NCI-H2107 (cell line): ENCODE measurements at regions not wholly inside any gene's neighbourhood (a gene's known extent, or its start where the extent isn't known, plus 50 kb on each side); places are given as distances from the start of the nearest gene placed in this dataset.
"Not testable (repeated sequence)": the region's sequence is repeated elsewhere in the genome, so short reads cannot be mapped to it uniquely, and the experiment has no call there.

Experiments used
- DNase-seq: peaks from one replicate; lab custom pipeline; 2025; lab: John Stamatoyannopoulos, UW

GRCh38 chr6:10343320-10343719, 71.6 kb downstream of the TFAP2A start:
- DNase-seq, result no peak

GRCh38 chr6:10341605-10342004, 73.3 kb downstream of the TFAP2A start:
- peak; percentile 2 for DNase-seq

GRCh38 chr6:10338151-10338550, 76.7 kb downstream of the TFAP2A start:
- DNase-seq, result no peak

- DNase-seq, result not testable (repeated sequence)
These were observed 77.5 kb downstream of the TFAP2A start for GRCh38 chr6:10337376-10337775.

GRCh38 chr6:10332111-10332510, 82.8 kb downstream of the TFAP2A start:
- no peak for DNase-seq

GRCh38 chr6:10331334-10331968, 83.4 kb downstream of the TFAP2A start:
- no peak for DNase-seq

GRCh38 chr6:10330515-10330914, 84.4 kb downstream of the TFAP2A start:
- DNase-seq, result no peak

- no peak for DNase-seq
These were observed 91.9 kb downstream of the TFAP2A start for GRCh38 chr6:10323018-10323417.

GRCh38 chr6:10320291-10320690, 94.6 kb downstream of the TFAP2A start:
- no peak for DNase-seq

GRCh38 chr6:10316373-10316721, 98.5 kb downstream of the TFAP2A start:
- DNase-seq, result no peak

GRCh38 chr6:10315658-10316372, 99.1 kb downstream of the TFAP2A start:
- no peak for DNase-seq

- DNase-seq, result no peak
These were observed 99.8 kb downstream of the TFAP2A start for GRCh38 chr6:10315034-10315433.

- DNase-seq, result no peak
These were observed 100.5 kb downstream of the TFAP2A start for GRCh38 chr6:10314163-10314955.

- no peak for DNase-seq
These were observed 101.1 kb downstream of the TFAP2A start for GRCh38 chr6:10313799-10314162.

- peak; percentile 28 for DNase-seq
These were observed 102.4 kb downstream of the TFAP2A start for GRCh38 chr6:10312445-10312844.

- DNase-seq, result not testable (repeated sequence)
These were observed 103.1 kb downstream of the TFAP2A start for GRCh38 chr6:10311546-10312405.

GRCh38 chr6:10310826-10311225, 104.0 kb downstream of the TFAP2A start:
- no peak for DNase-seq

GRCh38 chr6:10310330-10310653, 104.6 kb downstream of the TFAP2A start:
- DNase-seq, result no peak

GRCh38 chr6:10309457-10310329, 105.2 kb downstream of the TFAP2A start:
- DNase-seq, result no peak

- no peak for DNase-seq
These were observed 107.4 kb downstream of the TFAP2A start for GRCh38 chr6:10307476-10307875.

- DNase-seq, result no peak
These were observed 107.8 kb downstream of the TFAP2A start for GRCh38 chr6:10307028-10307427.
